Mononuclear cell (primary cell): ENCODE measurements at regions not wholly inside any gene's neighbourhood (a gene's known extent, or its start where the extent isn't known, plus 50 kb on each side); places are given as distances from the start of the nearest gene placed in this dataset.
"Not testable (repeated sequence)": the region's sequence is repeated elsewhere in the genome, so short reads cannot be mapped to it uniquely, and the experiment has no call there.

Source experiments
- H3K27me3 ChIP-seq: 2 replicates; pipeline ENCODE4 v1.6.0; 2011; ENCODE audit warnings: low read length, control low read depth; ENCODE audit not compliant: insufficient read depth
- H3K4me1 ChIP-seq: 2 replicates; pipeline ENCODE4 v1.5.1; 2011; ENCODE audit warnings: mild to moderate bottlenecking, low read length, control low read depth; ENCODE audit not compliant: insufficient read depth
- H3K4me3 ChIP-seq: 2 replicates; pipeline ENCODE4 v1.5.1; 2011; ENCODE audit warnings: mild to moderate bottlenecking, low read length, moderate library complexity
- H3K9me3 ChIP-seq: 2 replicates; pipeline ENCODE4 v1.5.1; 2011; ENCODE audit warnings: low read depth, mild to moderate bottlenecking, control low read depth, low read length

GRCh38 chr10:65024886-65025285 lies 1503.7 kb downstream of the REEP3 start:
- no peaks in the 10 kb centered on the region for H3K9me3 ChIP-seq
- H3K4me3 ChIP-seq = no peak overlapping the region
- no peaks in the 10 kb centered on the region for H3K4me1 ChIP-seq
- no peaks in the 10 kb centered on the region for H3K27me3 ChIP-seq

- no peak overlapping the region for H3K4me3 ChIP-seq
- H3K9me3 ChIP-seq = no peaks in the 10 kb centered on the region
- no peaks in the 10 kb centered on the region for H3K27me3 ChIP-seq
- no peaks in the 10 kb centered on the region for H3K4me1 ChIP-seq
Observed at GRCh38 chr10:65030263-65030662, 1509.1 kb downstream of the REEP3 start.

- H3K27me3 ChIP-seq = no peaks in the 10 kb centered on the region
- no peaks in the 10 kb centered on the region for H3K4me1 ChIP-seq
- no peak overlapping the region for H3K4me3 ChIP-seq
- H3K9me3 ChIP-seq = no peaks in the 10 kb centered on the region
Observed at GRCh38 chr10:65032867-65033769, 1511.9 kb downstream of the REEP3 start.

- no peak overlapping the region for H3K4me3 ChIP-seq
- H3K27me3 ChIP-seq = no peaks in the 10 kb centered on the region
- H3K9me3 ChIP-seq = no peaks in the 10 kb centered on the region
Observed at GRCh38 chr10:65033957-65034356, 1512.8 kb downstream of the REEP3 start.

GRCh38 chr10:65040796-65041195 lies 1519.6 kb downstream of the REEP3 start:
- Histone ChIP-seq H3K4me3 (no peak overlapping the region), H3K4me1 (no peaks in the 10 kb centered on the region), H3K9me3 (no peaks in the 10 kb centered on the region), H3K27me3 (no peaks in the 10 kb centered on the region)

More at GRCh38 chr10:65033957-65034356, 1512.8 kb downstream of the REEP3 start:
- no peaks in the 10 kb centered on the region for H3K4me1 ChIP-seq

- Histone ChIP-seq H3K4me3 (no peak overlapping the region), H3K27me3 (no peaks in the 10 kb centered on the region), H3K9me3 (no peaks in the 10 kb centered on the region), H3K4me1 (no peaks in the 10 kb centered on the region)
Observed at GRCh38 chr10:65041307-65041706, 1520.1 kb downstream of the REEP3 start.

GRCh38 chr10:65042496-65042895 lies 1521.3 kb downstream of the REEP3 start:
- Histone ChIP-seq H3K4me3 (no peak overlapping the region), H3K9me3 (no peaks in the 10 kb centered on the region), H3K4me1 (no peaks in the 10 kb centered on the region), H3K27me3 (no peaks in the 10 kb centered on the region)

- Histone ChIP-seq H3K4me1 (no peaks in the 10 kb centered on the region), H3K9me3 (no peaks in the 10 kb centered on the region), H3K4me3 (no peak overlapping the region), H3K27me3 (no peaks in the 10 kb centered on the region)
Observed at GRCh38 chr10:65046831-65047230, 1525.6 kb downstream of the REEP3 start.

GRCh38 chr10:65052111-65052510 lies 1530.9 kb downstream of the REEP3 start:
- H3K9me3 ChIP-seq, H3K27me3 ChIP-seq, H3K4me3 ChIP-seq, H3K4me1 ChIP-seq: not testable (repeated sequence)

- not testable (repeated sequence) for H3K4me1 ChIP-seq, H3K4me3 ChIP-seq, H3K9me3 ChIP-seq, H3K27me3 ChIP-seq
Observed at GRCh38 chr10:65053397-65053796, 1532.2 kb downstream of the REEP3 start.

- H3K9me3 ChIP-seq, H3K4me3 ChIP-seq, H3K27me3 ChIP-seq, H3K4me1 ChIP-seq: not testable (repeated sequence)
Observed at GRCh38 chr10:65053831-65054351, 1532.7 kb downstream of the REEP3 start.

- H3K27me3 ChIP-seq, H3K4me3 ChIP-seq, H3K9me3 ChIP-seq, H3K4me1 ChIP-seq: not testable (repeated sequence)
Observed at GRCh38 chr10:65054701-65055100, 1533.5 kb downstream of the REEP3 start.

GRCh38 chr10:65065278-65065677 lies 1544.1 kb downstream of the REEP3 start:
- Histone ChIP-seq H3K4me3 (no peak overlapping the region), H3K27me3 (no peaks in the 10 kb centered on the region), H3K9me3 (no peaks in the 10 kb centered on the region), H3K4me1 (no peaks in the 10 kb centered on the region)

- Histone ChIP-seq H3K4me3 (no peak overlapping the region), H3K4me1 (no peaks in the 10 kb centered on the region), H3K9me3 (no peaks in the 10 kb centered on the region), H3K27me3 (no peaks in the 10 kb centered on the region)
Observed at GRCh38 chr10:65083222-65083621, 1562.0 kb downstream of the REEP3 start.

- H3K27me3 ChIP-seq = no peaks in the 10 kb centered on the region
- no peaks in the 10 kb centered on the region for H3K9me3 ChIP-seq
- no peak overlapping the region for H3K4me3 ChIP-seq
- no peaks in the 10 kb centered on the region for H3K4me1 ChIP-seq
Observed at GRCh38 chr10:65090991-65091390, 1569.8 kb downstream of the REEP3 start.

- Histone ChIP-seq H3K4me1 (no peaks in the 10 kb centered on the region), H3K27me3 (no peaks in the 10 kb centered on the region), H3K4me3 (no peak overlapping the region), H3K9me3 (peaks cover 5% of the 10 kb centered on the region)
Observed at GRCh38 chr10:65100146-65100545, 1578.9 kb downstream of the REEP3 start.
